ENCODE measurements at regions not wholly inside any gene's neighbourhood (a gene's known extent, or its start where the extent isn't known, plus 50 kb on each side); places are given as distances from the start of the nearest gene placed in this dataset.

DNA sequence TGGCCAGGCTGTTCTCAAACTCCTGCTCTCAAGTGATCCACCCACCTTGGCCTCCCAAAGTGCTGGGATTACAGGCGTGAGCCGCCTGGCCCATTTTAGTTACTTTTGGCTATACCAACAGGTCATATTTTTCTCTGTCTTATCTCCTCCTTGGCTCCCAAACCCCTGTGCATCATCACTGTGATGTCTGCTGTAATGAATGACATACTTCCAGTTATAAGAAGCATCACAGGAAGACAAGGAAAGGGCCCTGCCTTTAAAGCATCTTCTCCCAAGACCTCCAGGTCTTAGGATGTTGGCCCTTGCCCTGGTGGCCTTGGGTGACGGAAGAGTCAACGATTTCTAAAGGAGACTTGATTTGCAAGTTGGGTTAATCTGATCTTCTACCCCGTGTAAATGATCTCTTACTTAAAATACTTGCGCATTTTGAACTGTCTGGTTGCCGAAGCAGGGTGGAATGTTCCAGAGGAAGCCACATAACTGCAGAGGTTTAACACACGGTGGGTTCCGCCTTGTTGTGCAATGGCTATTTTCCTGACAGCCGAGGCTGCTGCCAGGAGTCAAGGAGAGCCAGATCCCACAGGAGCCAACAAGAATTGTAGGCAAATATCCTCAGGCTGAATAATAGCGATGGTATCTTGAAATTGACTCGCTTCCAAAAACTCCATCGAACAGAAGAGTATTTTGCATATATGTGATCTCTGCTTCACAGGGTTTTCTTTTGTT lies 55.7 kb upstream of the PLXNC1 start:
- TF ChIP-seq, protein P1, sequence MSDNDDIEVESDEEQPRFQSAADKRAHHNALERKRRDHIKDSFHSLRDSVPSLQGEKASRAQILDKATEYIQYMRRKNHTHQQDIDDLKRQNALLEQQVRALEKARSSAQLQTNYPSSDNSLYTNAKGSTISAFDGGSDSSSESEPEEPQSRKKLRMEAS (IDR thresholded peaks at IDR 0.05; ENCODE audit: low read depth, low read length): no peak
- TF ChIP-seq, protein P2, sequence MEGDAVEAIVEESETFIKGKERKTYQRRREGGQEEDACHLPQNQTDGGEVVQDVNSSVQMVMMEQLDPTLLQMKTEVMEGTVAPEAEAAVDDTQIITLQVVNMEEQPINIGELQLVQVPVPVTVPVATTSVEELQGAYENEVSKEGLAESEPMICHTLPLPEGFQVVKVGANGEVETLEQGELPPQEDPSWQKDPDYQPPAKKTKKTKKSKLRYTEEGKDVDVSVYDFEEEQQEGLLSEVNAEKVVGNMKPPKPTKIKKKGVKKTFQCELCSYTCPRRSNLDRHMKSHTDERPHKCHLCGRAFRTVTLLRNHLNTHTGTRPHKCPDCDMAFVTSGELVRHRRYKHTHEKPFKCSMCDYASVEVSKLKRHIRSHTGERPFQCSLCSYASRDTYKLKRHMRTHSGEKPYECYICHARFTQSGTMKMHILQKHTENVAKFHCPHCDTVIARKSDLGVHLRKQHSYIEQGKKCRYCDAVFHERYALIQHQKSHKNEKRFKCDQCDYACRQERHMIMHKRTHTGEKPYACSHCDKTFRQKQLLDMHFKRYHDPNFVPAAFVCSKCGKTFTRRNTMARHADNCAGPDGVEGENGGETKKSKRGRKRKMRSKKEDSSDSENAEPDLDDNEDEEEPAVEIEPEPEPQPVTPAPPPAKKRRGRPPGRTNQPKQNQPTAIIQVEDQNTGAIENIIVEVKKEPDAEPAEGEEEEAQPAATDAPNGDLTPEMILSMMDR (IDR thresholded peaks at IDR 0.05; ENCODE audit: low read depth, low read length): no peak
- TF ChIP-seq MYC (IDR thresholded peaks at IDR 0.05; ENCODE audit: low read depth, low read length): no peak
- TF ChIP-seq POLR2A (IDR thresholded peaks at IDR 0.05; ENCODE audit: extremely low read depth, insufficient read length): no peak
- no peak for DNase-seq (ENCODE audit: low read depth)
- no peak overlapping the region for H3K4me3 ChIP-seq (ENCODE audit: low read depth, low read length)

DNA sequence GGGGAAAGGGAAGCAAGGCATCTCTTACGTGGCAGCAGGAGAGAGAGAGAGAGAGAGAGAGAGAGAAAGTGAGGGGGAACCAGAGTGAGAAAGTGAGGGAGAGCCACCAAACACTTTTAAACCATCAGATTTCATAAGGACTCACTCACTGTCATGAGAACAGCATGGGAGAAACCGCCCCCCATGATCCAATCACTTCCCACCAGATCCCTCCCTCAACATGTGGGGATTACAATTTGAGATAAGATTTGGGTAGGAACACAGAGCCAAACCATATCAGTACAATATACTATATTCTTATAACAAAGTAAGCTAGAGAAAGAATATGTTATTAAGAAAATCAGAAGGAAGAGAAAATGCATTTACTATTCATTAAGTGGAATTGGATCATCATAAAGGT lies 53.7 kb upstream of the PLXNC1 start:
- no peak for DNase-seq (ENCODE audit: low read depth)
- H3K4me3 ChIP-seq (ENCODE audit: low read depth, low read length): no peak overlapping the region
- no peak for TF ChIP-seq POLR2A (IDR thresholded peaks at IDR 0.05; ENCODE audit: extremely low read depth, insufficient read length)
- no peak for TF ChIP-seq MYC (IDR thresholded peaks at IDR 0.05; ENCODE audit: low read depth, low read length)
- TF ChIP-seq, protein P1 (IDR thresholded peaks at IDR 0.05; ENCODE audit: low read depth, low read length): no peak
- TF ChIP-seq, protein P2 (IDR thresholded peaks at IDR 0.05; ENCODE audit: low read depth, low read length): no peak

DNA sequence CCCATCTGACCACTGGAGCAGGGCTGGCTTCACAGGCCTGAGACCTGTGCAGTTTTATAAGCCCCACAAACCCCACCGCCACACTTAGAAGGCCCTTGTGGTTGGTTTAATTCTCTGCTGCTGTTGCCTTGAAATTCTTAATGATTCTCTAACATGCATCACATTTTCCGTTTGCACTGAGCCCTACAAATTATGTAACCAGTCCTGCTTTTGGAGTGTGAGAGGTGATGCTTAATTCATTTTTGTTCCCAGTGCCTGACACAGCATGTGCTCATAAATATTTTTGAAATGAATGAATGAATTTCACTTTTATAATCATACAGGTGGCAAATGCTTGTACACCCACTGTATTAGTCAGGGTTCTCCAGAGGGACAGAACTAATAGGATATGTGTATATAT lies 52.8 kb upstream of the PLXNC1 start:
- no peak for DNase-seq (ENCODE audit: low read depth)
- H3K4me3 ChIP-seq (ENCODE audit: low read depth, low read length): no peak overlapping the region
- TF ChIP-seq MYC (IDR thresholded peaks at IDR 0.05; ENCODE audit: low read depth, low read length) (no peak), POLR2A (IDR thresholded peaks at IDR 0.05; ENCODE audit: extremely low read depth, insufficient read length) (no peak)
- TF ChIP-seq, protein P2 (IDR thresholded peaks at IDR 0.05; ENCODE audit: low read depth, low read length): no peak
- TF ChIP-seq, protein P1 (IDR thresholded peaks at IDR 0.05; ENCODE audit: low read depth, low read length): no peak

DNA sequence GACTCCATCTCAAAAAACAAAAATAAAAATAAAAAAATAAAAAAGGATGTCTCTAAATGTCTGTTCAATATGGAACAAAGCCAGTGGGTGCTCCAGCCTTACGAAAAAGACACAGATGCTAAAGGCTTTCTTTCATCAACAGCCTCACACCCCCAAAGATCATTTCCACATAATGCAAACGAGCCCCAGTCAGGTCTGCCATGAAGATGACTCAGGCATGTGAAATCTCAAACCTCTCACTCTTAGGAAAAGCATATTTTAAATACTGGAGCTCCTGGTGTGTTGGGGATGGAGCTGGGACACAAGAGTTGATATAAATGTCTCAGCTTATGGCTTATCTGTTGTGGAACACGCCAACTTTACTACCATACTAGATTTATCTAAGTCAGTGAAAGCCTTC lies 49.9 kb upstream of the PLXNC1 start:
- TF ChIP-seq POLR2A (IDR thresholded peaks at IDR 0.05; ENCODE audit: extremely low read depth, insufficient read length) (no peak), MYC (IDR thresholded peaks at IDR 0.05; ENCODE audit: low read depth, low read length) (no peak)
- TF ChIP-seq, protein P2 (IDR thresholded peaks at IDR 0.05; ENCODE audit: low read depth, low read length): no peak
- TF ChIP-seq, protein P1 (IDR thresholded peaks at IDR 0.05; ENCODE audit: low read depth, low read length): no peak

More for the DNA sequence above, 49.9 kb upstream of the PLXNC1 start:
- no peak for DNase-seq (ENCODE audit: low read depth)
- no peak overlapping the region for H3K4me3 ChIP-seq (ENCODE audit: low read depth, low read length)

Data from NB4 (cell line).